ENCODE measurements at regions not wholly inside any gene's neighbourhood (a gene's known extent, or its start where the extent isn't known, plus 50 kb on each side); places are given as distances from the start of the nearest gene placed in this dataset.

GRCh38 chr12:104846056-104846767 lies 111.9 kb downstream of the SLC41A2 start:
- H3K4me1 ChIP-seq (ENCODE audit: control insufficient read depth, extremely low read depth, insufficient read depth, low read length) = no peaks in the 10 kb centered on the region
- DNase-seq (ENCODE audit: low read depth, low spot score) = no peak
- no peaks in the 10 kb centered on the region for H4K20me1 ChIP-seq (ENCODE audit: control insufficient read depth, extremely low read depth, insufficient read depth, low read length)
- H3K9me1 ChIP-seq (ENCODE audit: control insufficient read depth, extremely low read depth, insufficient read depth, low read length) = no peaks in the 10 kb centered on the region
- H3K79me2 ChIP-seq (ENCODE audit: control insufficient read depth, insufficient read depth, low read length) = no peaks in the 10 kb centered on the region
- no peak for FAIRE-seq
- H2AFZ ChIP-seq (ENCODE audit: control insufficient read depth, low read length) = no peak overlapping the region
- no peak overlapping the region for H3K27ac ChIP-seq (ENCODE audit: control insufficient read depth, insufficient read depth, low read length)
- no peak overlapping the region for H3K4me3 ChIP-seq (ENCODE audit: control insufficient read depth in 2 of 3, extremely low read depth in 1 of 3, insufficient read depth in 2 of 3, low read depth in 1 of 3, low read length in 3 of 3)
- dilution Hi-C loops (cut with MboI; ENCODE audit: extremely low pct_ligation_motif_present, low sequenced_read_pairs) = no loop called here
- no peak for TF ChIP-seq EZH2 (IDR thresholded peaks at IDR 0.05; ENCODE audit: low read length)
- H3K4me2 ChIP-seq (ENCODE audit: control insufficient read depth, extremely low read depth, insufficient read depth, low read depth, low read length) = no peak overlapping the region
- H3K36me3 ChIP-seq (ENCODE audit: control insufficient read depth in 2 of 2, extremely low read depth in 1 of 2, insufficient read depth in 2 of 2, low read length in 2 of 2) = no peaks in the 10 kb centered on the region
- no peak overlapping the region for H3K9ac ChIP-seq (ENCODE audit: control insufficient read depth, extremely low read depth, insufficient read depth, low read length)
- no peaks in the 10 kb centered on the region for H3K9me3 ChIP-seq (ENCODE audit: control insufficient read depth, low read depth, low read length)
- no peaks in the 10 kb centered on the region for H3K27me3 ChIP-seq (ENCODE audit: control insufficient read depth, extremely low read depth, insufficient read depth, low read length)

- H3K36me3 ChIP-seq (ENCODE audit: control insufficient read depth in 2 of 2, extremely low read depth in 1 of 2, insufficient read depth in 2 of 2, low read length in 2 of 2) = no peaks in the 10 kb centered on the region
- no peak overlapping the region for H3K27ac ChIP-seq (ENCODE audit: control insufficient read depth, insufficient read depth, low read length)
- H3K4me2 ChIP-seq (ENCODE audit: control insufficient read depth, extremely low read depth, insufficient read depth, low read depth, low read length) = no peak overlapping the region
- H3K9me3 ChIP-seq (ENCODE audit: control insufficient read depth, low read depth, low read length) = no peaks in the 10 kb centered on the region
- H2AFZ ChIP-seq (ENCODE audit: control insufficient read depth, low read length) = no peak overlapping the region
- H3K79me2 ChIP-seq (ENCODE audit: control insufficient read depth, insufficient read depth, low read length) = no peaks in the 10 kb centered on the region
- H3K9me1 ChIP-seq (ENCODE audit: control insufficient read depth, extremely low read depth, insufficient read depth, low read length) = no peaks in the 10 kb centered on the region
- no peaks in the 10 kb centered on the region for H3K27me3 ChIP-seq (ENCODE audit: control insufficient read depth, extremely low read depth, insufficient read depth, low read length)
- H3K9ac ChIP-seq (ENCODE audit: control insufficient read depth, extremely low read depth, insufficient read depth, low read length) = no peak overlapping the region
- no peak for TF ChIP-seq EZH2 (IDR thresholded peaks at IDR 0.05; ENCODE audit: low read length)
- no peak for TF ChIP-seq CTCF (optimal IDR thresholded peaks at IDR 0.05 in 1 of 3, IDR thresholded peaks at IDR 0.05 in 1 of 3, conservative IDR thresholded peaks at IDR 0.05 in 1 of 3; ENCODE audit: extremely low read depth in 1 of 3, insufficient read depth in 2 of 3, low read length in 3 of 3)
- no peaks in the 10 kb centered on the region for H4K20me1 ChIP-seq (ENCODE audit: control insufficient read depth, extremely low read depth, insufficient read depth, low read length)
- no peak for FAIRE-seq
- dilution Hi-C loops (cut with MboI; ENCODE audit: extremely low pct_ligation_motif_present, low sequenced_read_pairs) = no loop called here
- no peak for DNase-seq (ENCODE audit: low read depth, low spot score)
- no peak overlapping the region for H3K4me3 ChIP-seq (ENCODE audit: control insufficient read depth in 2 of 3, extremely low read depth in 1 of 3, insufficient read depth in 2 of 3, low read depth in 1 of 3, low read length in 3 of 3)
- H3K4me1 ChIP-seq (ENCODE audit: control insufficient read depth, extremely low read depth, insufficient read depth, low read length) = no peaks in the 10 kb centered on the region
These were observed 114.0 kb downstream of the SLC41A2 start for GRCh38 chr12:104844123-104844522.

- Histone ChIP-seq H3K36me3 (ENCODE audit: control insufficient read depth in 2 of 2, extremely low read depth in 1 of 2, insufficient read depth in 2 of 2, low read length in 2 of 2) (no peaks in the 10 kb centered on the region), H4K20me1 (ENCODE audit: control insufficient read depth, extremely low read depth, insufficient read depth, low read length) (no peaks in the 10 kb centered on the region), H3K4me3 (ENCODE audit: control insufficient read depth in 2 of 3, extremely low read depth in 1 of 3, insufficient read depth in 2 of 3, low read depth in 1 of 3, low read length in 3 of 3) (no peak overlapping the region), H3K4me2 (ENCODE audit: control insufficient read depth, extremely low read depth, insufficient read depth, low read depth, low read length) (no peak overlapping the region), H3K27me3 (ENCODE audit: control insufficient read depth, extremely low read depth, insufficient read depth, low read length) (no peaks in the 10 kb centered on the region), H3K4me1 (ENCODE audit: control insufficient read depth, extremely low read depth, insufficient read depth, low read length) (no peaks in the 10 kb centered on the region), H2AFZ (ENCODE audit: control insufficient read depth, low read length) (no peak overlapping the region), H3K27ac (ENCODE audit: control insufficient read depth, insufficient read depth, low read length) (no peak overlapping the region), H3K9me1 (ENCODE audit: control insufficient read depth, extremely low read depth, insufficient read depth, low read length) (no peaks in the 10 kb centered on the region), H3K9ac (ENCODE audit: control insufficient read depth, extremely low read depth, insufficient read depth, low read length) (no peak overlapping the region), H3K9me3 (ENCODE audit: control insufficient read depth, low read depth, low read length) (no peaks in the 10 kb centered on the region), H3K79me2 (ENCODE audit: control insufficient read depth, insufficient read depth, low read length) (no peaks in the 10 kb centered on the region)
- no peak for TF ChIP-seq CTCF (optimal IDR thresholded peaks at IDR 0.05 in 1 of 3, IDR thresholded peaks at IDR 0.05 in 1 of 3, conservative IDR thresholded peaks at IDR 0.05 in 1 of 3; ENCODE audit: extremely low read depth in 1 of 3, insufficient read depth in 2 of 3, low read length in 3 of 3)
- TF ChIP-seq EZH2 (IDR thresholded peaks at IDR 0.05; ENCODE audit: low read length) = no peak
- dilution Hi-C loops (cut with MboI; ENCODE audit: extremely low pct_ligation_motif_present, low sequenced_read_pairs) = no loop called here
- DNase-seq (ENCODE audit: low read depth, low spot score) (no peak), FAIRE-seq (no peak)
These were observed 117.8 kb downstream of the SLC41A2 start for GRCh38 chr12:104840262-104840661.

Measured in keratinocyte (primary cell).